Loucy (cell line): ENCODE measurements at regions not wholly inside any gene's neighbourhood (a gene's known extent, or its start where the extent isn't known, plus 50 kb on each side); places are given as distances from the start of the nearest gene placed in this dataset.

Source experiments
- EZH2phosphoT487 ChIP-seq: fragments of 200-600 bp; IDR thresholded peaks from 2 replicates; pipeline ENCODE4 v1.6.1; 2018; ENCODE audit warnings: antibody characterized with exemption, mild to moderate bottlenecking, moderate library complexity, borderline replicate concordance
- TF ChIP-seq, protein P1 (sequence below): fragments of 200-600 bp; sonication (generic); conservative IDR thresholded peaks from 2 replicates; pipeline ENCODE4 v1.5.1; 2014; ENCODE audit warnings: mild to moderate bottlenecking, antibody characterized with exemption, low read length

DNA sequence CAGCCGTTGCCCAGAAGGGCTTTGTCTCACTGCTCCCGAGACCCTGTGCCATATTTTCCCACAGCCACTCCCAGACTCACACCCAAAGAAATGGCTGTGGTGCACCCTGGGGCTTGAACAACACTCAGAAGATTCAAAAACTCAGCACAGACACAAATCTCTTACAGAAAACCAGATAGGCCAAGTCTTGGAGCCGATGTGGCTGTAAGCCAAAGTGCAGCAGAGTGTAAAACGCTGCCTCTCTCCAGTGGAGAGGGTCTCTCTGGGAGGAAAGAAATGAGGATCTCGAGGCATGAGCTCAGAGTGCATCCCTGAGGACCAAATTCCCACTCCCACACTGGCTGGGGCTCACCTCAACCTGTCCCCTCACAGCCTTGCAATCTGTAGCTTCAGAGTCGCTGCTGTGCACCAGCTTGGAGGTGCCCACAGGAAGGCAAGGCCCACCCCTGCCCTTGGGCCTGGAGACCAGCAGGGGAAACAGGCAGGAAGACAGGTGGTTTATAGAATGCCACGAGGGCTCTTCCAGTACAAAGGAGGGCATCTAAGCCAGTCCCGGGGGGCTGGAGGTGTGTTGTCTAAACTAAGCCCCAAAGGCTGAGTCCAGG, 171.3 kb upstream of the AJAP1 start:
- TF ChIP-seq, protein P1, sequence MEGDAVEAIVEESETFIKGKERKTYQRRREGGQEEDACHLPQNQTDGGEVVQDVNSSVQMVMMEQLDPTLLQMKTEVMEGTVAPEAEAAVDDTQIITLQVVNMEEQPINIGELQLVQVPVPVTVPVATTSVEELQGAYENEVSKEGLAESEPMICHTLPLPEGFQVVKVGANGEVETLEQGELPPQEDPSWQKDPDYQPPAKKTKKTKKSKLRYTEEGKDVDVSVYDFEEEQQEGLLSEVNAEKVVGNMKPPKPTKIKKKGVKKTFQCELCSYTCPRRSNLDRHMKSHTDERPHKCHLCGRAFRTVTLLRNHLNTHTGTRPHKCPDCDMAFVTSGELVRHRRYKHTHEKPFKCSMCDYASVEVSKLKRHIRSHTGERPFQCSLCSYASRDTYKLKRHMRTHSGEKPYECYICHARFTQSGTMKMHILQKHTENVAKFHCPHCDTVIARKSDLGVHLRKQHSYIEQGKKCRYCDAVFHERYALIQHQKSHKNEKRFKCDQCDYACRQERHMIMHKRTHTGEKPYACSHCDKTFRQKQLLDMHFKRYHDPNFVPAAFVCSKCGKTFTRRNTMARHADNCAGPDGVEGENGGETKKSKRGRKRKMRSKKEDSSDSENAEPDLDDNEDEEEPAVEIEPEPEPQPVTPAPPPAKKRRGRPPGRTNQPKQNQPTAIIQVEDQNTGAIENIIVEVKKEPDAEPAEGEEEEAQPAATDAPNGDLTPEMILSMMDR: no peak
- TF ChIP-seq EZH2phosphoT487: no peak
